GM19324 (cell line): ENCODE measurements at regions not wholly inside any gene's neighbourhood (a gene's known extent, or its start where the extent isn't known, plus 50 kb on each side); places are given as distances from the start of the nearest gene placed in this dataset.
"Not testable (repeated sequence)": the region's sequence is repeated elsewhere in the genome, so short reads cannot be mapped to it uniquely, and the experiment has no call there.

Experiments used
- ATAC-seq: cut with Tn5 transposase; IDR thresholded peaks from one replicate; pipeline ENCODE4 v1.9.1; 2021; ENCODE audit warnings: mild to moderate bottlenecking, moderate library complexity; ENCODE audit not compliant: unreplicated experiment, low FRiP score

DNA sequence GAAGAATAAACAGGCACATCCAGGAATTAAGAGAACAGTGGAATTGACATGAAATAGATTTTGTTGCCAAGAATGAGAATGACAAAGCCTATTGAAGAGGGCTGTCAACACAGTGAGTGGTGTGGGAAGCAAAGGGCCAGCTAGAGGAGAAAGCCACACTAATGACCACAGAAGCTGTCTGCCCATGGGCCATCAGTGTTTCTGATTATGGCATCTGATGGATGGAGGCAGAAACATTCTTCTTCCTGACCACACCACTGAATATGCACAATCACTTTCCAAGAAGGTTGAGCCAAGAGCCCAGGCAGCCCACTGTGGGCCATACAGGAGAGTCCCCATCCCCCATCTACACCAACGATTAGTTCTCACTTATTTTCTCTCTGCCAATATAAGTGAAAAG is 146.0 kb upstream of the SH3BP4 start:
- no peak for ATAC-seq

DNA sequence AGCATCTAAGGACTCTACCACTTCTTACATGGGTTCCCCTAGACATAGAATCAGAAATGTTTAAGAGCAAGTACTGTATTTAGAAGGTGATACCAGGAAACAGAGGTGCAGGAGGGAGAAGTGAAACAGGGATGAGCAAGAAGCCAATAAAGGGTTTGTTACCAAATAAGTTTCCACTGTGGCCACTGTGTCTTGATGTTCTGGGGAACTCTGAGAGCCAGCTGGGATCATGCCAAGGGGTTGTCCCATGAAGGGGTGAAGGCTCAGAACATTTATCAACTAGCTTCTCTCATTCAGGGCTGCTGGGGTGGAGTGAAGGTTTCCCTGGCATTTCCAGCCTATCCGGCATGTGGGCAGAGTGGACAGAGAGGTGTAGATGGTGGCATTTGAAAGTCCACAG is 147.1 kb upstream of the SH3BP4 start:
- no peak for ATAC-seq

DNA sequence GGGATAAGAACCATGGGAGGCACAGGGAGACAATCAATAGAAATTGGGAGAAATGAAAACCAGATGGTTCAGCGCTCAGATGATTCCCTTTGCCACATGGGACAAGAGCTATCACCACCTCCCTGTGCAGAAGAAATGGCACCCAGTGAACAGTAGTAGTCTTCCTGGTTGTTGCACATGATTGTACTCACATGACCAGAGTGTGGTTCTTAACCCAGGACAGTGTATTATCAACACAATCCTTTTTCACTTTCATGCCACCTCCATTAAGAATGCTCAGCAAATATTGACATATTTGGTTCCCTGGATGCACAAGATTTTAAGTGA is 149.0 kb upstream of the SH3BP4 start:
- ATAC-seq = no peak

DNA sequence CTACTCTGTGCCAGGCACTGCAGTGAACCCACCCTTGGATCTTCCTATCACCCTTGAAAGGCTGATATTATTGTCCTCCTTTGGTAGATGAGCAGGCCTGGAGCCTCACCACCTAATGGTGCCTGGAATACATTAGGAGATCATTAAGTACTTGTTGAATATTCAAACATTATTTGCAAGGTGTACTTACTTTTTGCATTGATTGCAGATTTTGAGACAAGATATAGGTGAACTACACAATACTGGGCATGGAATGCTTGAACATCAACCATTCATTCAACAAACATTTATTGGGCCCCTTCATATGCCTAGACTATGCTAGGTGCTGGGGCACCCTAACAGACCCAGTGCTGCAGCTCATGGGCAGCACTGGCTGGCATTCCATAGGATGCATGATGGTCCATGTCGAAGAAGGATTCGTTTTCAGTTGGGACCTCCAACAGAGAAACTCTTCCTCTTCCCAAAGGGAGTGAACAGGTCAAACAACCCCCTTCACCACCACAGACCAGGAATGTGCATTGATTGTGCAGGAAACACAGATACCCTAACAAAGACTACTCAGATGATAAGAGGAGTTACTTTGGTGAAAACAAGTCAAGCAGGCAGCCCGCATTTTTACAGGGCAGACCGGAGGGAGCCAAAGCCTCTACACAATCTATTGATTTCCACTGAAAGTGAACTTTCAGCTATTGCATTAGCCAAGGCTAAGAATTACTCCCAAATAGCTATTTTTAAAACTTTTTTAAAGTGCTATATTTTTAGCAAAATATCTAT is 149.6 kb upstream of the SH3BP4 start:
- ATAC-seq = no peak

DNA sequence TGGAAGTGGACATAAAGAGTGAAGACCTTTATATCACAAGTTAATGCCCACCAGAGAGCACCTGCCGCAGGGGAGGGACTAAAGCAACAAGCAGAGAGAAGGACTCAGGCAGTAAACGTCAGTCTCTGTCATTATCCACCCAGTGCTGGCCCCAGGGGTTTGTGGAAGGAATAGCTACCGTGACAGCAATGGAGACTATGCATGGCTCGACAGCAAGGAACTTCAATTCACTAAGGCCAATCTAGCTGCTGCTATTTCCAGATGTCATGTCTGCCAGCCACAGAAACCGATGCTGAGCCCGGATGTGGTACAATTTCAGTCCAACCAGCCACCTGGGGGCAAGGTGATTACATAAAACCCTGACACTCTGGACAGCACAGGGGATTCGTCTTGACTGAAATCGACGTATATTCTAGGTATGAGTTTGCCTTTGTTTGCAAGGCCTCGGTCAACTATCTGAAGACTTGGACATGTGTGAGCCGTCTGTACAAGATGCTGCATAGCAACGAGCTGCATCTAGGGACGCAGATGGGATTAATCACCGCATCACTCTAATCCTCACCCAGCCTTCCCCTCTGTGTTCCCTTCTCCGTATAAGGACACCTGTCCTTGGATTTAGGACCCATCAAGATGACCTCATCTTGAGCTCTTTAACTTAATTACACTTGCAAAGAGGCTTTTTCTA is 154.1 kb upstream of the SH3BP4 start:
- no peak for ATAC-seq

DNA sequence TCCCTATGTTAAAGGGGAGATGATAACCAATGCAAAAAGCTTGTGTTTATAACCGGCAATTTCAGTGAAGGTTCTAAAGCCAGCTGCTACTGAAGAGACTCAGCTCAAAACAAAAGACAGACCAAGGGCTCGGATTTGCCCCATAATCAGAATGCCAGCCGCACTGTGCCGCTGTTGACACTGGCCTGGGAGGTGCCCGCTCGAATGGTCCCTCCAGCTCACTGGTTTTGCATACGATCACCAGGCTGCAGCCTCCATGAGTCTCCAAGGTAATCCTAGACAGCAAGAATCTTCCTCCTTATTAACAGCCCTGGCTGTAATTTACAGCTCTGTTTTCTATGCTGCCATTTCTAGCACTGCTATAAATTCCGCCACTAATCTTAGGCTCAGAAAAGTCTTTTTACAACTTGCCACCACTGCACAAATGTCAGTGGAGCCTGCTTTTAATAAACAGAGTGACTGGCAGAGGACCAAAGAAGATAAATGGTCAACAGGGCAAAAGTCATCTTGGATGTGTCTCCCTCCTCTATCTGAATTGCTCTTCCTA is 155.7 kb upstream of the SH3BP4 start:
- ATAC-seq = no peak

DNA sequence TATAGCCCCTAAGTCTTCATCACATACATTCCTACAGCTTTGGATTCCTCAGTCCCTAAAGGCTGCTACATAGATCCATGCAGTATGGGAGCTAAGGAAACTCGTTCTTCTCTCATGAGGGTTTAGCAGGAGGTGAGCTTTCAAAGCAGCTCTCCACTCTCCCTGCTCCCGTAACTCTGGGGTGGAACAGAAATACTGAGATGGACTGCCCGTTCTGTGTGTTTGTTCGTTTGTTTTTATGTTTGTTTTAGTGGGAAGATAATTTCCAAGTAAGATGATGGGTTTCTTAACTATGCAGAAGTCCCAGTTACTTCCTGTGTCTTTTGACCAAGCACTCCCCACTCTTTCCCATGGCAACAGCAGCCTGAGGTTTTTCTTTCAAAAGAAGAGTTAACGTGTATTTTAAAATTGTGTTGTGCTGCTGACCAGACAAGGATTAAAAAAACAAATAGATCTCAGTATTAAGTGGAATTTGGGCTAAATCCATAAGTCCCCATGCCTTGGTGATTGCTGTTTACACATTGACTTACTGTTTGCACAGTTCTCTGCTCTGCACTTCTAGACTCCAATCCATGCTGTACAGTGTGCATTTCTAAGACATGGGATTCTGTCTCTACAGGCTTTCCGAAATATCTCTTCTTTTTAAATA is 156.4 kb upstream of the SH3BP4 start:
- no peak for ATAC-seq

DNA sequence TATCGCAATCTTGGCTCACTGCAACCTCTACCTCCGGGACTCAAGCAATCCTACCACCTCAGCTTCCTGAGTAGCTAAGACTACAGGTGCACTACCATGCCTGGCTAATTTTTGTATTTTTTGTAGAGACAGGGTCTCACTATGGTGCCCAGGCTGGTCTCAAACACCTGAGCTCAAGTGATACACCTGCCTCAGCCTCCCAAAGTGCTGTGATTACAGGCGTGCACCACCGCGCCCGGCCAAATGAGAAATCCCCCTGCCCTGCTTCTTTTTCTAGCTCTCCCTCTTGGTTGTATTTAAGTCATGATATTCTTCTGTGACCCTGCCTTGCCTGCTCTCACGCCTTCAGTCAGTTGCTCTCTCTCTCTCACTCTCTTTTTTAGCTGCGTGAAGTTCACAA is 157.0 kb upstream of the SH3BP4 start:
- no peak for ATAC-seq

DNA sequence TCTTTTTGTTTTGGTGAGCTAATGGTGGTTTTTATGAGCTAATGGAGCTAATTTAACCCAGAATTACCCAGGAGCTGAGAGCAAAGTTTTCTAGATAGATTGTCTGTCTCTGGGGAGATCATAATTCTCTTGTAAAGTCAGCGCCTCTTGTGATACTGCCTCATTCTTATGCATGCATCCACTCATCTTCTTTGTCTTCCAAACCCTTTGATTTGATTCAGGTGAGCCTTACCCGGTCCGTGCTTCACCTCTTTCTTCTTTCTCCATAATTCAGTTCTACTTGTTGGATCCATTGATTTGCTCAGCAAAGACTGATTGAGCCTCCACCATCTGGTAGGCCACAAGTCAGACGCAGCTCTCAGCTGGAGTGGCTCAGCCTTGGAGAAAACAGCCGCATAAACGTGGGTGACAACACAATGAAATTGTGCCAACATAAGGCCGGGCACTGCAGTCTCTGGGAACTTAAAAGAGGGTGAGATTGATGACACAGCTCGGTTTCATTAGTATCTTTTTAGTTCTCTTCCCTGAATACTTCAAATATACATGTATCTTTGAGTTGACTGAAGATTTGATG is 158.5 kb upstream of the SH3BP4 start:
- ATAC-seq = no peak

DNA sequence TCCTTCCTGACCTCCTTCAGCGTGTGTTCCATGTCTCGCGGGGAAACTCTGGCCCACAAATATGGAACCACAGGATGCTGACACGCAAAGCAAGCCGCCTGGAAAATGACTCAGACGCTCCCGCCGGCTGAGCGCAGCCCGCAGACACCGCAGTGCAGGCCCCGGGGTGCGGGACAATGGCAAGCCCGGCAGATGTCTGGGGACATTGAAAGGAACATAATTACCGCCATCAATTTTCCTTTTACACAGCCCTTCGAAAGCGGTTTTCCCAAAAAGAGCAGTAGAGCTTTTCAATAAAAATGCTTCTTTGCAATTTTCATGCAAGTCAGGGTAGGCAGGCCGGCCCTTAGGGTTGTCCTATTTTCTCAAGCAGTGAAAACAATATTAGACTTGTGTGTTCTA is 159.2 kb upstream of the SH3BP4 start:
- ATAC-seq = no peak

DNA sequence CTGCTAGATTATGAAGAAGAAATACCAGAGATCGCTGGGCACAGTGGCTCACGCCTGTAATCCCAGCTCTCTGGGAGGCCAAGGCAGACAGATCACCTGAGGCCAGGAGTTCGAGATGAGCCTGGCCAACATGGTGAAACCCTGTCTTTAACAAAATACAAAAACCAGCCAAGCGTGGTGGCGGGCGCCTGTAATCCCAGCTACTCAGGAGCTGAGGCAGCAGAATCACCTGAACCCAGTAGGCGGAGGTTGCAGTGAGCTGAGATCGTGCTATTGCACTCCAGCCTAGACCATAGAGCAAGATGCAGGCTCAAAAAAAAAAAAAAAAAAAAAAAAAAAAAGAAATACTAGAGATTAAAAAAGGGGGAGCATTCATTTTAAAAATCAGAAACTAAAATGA is 159.7 kb upstream of the SH3BP4 start:
- ATAC-seq = not testable (repeated sequence)

DNA sequence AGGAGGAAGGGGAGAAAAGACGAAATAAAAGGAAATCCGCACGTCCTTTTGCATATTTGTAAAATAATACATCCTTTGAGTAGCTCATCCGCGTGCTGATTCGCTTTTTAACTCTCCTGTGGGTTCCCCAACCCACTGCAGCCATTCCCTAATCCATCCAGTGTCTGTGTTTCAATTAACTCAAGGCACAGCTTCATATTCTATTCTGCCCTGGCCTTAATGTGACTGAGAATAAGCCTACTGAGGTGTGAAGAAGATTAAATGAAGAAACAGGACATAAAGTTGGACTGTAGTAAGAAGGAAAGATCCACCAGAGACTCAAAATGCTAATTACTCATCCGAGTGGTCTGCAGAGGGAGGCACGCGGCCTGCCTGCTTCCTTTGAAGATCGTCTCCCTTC is 161.4 kb upstream of the SH3BP4 start:
- ATAC-seq = no peak

DNA sequence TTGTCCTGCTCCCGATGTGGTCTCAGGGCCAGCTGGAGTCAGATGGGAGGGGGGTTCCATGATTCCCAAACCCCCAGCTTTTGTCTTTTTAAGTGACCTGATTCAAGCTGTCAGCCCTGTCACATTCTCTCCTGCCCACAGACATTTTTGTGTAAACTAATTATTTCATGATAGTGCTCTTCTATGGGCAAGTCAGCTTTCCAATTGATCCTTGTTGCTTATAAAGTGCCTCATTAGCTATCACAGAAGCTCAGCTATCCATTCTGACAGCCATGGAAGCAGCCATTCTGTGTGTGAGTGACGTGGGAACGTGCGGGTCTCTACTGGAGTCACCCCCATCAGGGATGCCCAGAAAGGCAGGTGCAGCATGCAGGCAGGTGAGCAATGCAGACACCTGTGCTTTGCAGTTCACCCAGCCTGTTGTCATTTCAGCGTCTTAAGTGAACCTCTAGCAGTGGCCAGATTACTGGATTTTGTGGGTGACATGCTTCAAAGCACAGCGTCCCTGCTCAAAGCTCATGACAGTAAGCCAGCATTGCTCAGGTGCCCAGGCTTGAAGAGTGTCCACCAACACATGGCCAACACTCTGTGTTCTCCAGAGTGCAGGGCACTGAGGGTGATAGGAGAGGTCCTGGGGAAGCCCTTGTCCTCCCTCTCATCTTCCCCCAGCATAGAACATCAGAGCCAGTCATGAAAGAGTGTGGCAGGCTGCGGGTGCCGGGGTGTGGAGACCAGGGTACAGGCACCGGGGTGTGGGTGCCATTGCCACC is 162.1 kb upstream of the SH3BP4 start:
- ATAC-seq = no peak

DNA sequence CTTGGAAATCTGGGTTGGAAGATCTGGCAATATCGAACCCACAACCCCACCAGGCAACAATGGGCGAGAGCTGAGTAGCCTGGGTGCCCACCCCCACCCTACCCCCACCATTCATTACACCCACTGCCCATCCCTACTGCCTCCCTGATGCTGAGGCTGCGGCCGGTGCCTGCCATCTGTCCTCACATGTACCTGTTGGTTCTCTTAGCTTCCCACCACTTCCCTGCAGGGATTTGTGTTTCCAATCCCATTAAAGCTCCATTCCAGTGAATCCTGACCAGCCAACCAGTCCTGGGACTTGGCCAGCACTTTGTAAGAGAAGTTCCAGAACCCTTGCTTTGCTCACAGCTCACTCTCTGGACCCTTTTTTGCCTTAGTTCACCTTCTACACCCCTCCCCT is 163.0 kb upstream of the SH3BP4 start:
- ATAC-seq = no peak

DNA sequence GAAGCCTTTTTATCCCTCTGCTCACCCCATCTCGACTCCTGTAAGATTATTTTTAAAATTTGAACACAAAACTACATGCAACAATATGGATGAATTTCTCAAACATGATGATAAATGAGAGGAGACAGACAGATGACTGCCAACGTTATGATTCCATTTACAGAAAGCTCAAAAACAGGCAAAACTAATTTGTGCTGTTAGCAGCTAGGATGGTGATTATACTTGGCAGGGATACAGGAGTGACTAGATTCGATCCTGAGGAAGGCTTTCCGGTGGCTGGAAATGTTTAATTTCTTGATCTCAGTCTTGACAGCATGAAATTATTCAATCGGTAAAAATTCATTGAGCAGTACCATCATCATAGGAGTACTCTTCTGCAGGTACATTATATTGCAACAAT is 163.4 kb upstream of the SH3BP4 start:
- no peak for ATAC-seq

DNA sequence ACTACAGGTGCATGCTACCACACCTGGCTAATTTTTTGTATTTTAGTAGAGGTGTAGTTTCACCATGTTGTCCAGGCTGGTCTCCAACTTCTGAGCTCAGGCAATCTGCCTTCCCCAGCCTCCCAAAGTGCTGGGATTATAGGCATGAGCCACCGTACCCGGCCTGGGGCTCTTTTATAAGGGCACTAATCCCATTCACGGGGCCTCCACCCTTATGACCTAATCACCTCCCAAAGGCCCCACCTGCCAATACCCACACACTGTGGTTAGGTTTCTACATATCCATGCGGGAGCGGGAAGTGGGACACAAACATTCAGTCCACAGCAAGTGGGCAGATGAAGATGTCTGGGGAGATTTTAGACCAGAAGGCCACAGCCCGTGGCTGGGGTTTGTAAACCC is 164.7 kb upstream of the SH3BP4 start:
- ATAC-seq = no peak

DNA sequence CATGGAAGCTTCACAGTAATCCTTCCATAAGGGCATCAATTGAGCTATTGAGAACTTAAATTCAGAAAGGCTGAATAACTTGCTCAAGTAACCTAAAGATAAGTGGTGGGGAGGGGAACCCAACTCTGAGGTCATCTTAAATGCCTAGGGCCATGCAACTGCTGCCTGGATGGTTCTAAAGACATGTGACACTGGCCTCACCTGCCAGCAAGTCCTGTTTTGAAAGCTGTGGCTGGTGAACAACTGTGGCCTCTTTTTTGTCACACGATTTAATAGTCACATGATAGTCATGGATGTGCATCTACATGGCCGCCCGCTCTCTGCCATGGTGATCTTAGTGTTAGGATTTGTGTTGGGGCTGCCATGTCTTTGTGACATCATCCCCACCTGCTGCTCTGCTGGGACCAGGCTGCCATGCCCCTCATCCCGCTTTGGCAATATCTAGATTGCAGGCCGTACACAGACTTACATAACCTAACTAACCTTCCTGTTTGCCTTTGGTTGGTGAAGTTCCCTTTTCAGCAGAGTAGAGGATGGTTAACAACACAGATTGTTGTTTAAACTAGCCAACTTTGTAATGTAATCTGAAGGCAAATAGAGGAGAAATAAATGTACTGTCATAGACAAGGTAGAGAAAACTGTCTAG is 177.9 kb upstream of the SH3BP4 start:
- ATAC-seq = no peak

DNA sequence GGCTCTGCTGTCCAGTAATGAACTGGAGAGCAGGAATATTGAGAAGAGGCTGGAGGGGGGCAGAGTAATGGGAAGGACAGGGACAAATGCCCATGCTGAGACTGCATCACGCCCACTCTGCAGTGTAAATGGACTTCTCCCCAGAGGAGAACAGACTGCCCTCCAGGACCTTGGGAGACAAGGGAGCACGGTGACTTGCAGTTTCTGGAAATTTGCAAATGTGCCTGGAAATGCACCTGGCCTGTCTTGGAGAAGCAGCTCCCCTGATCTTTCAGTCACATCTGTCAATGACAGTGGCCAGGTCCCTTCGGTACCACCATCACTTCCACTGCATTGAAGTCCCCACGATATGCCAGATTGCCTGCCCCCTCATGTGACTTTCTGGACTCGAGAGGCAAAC is 178.7 kb upstream of the SH3BP4 start:
- no peak for ATAC-seq

DNA sequence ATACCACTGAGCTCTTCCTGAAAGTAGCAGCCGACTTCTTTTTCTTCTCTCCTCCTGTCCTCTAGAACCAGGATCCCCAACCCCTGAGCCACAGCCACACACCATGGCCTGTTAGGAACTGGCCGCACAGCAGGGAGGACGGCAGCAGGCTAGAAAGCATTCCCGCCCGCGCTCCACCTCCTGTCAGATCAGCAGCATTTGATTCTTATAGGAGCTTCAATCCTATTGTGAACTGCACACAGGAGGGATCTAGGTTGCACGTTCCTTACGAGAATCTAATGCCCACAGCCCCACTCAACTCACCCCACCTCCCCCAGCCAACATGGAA is 179.1 kb upstream of the SH3BP4 start:
- no peak for ATAC-seq

DNA sequence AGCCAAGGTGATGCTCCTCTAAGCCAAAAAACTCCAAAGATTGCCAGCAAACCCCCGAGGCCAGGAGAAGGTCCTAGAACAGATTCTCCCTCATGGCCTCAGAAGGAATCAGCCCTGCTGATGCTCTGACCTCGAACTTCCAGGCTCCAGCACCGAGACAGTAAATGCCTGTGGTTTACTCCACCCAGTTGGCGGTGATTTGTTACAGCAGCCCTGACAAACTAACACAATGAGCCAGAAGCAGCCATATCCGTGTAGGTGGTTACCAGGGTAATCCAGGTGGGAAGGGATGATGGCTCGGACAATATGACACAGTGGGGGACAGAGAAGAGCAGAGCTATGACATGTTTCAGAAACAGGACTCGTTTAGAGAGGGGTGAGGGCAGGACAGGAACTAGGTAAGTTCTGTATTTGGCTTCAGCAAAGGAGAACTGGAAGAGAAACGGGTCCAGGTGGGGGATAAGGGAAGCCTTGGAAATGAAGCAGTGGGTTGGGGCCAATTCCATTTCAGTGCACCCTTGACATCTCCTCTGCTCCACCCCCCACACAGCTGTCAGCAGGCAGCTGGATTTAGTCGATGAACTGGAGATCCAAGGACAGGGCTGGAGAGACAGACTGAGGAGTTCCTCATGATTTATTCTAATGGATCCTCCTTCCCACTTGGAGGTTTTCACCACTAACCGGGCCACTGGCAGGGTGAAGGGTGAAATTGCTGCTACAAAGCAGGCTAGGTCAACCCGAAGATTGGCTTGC is 179.7 kb upstream of the SH3BP4 start:
- ATAC-seq = no peak
